Ishikawa (cell line): ENCODE measurements at regions not wholly inside any gene's neighbourhood (a gene's known extent, or its start where the extent isn't known, plus 50 kb on each side); places are given as distances from the start of the nearest gene placed in this dataset.

Experiments used
- CEBPB ChIP-seq: IDR thresholded peaks from 2 replicates; pipeline ENCODE4 v1.6.1; 2012
- CREB1 ChIP-seq: IDR thresholded peaks from 2 replicates; pipeline ENCODE4 v1.6.1; 2012; ENCODE audit warnings: low read depth
- EGR1 ChIP-seq: IDR thresholded peaks from 2 replicates; pipeline ENCODE4 v1.6.1; 2012
- EP300 ChIP-seq: IDR thresholded peaks from 2 replicates; pipeline ENCODE4 v1.6.1; 2012; ENCODE audit warnings: borderline replicate concordance
- FOXM1 ChIP-seq: IDR thresholded peaks from 2 replicates; pipeline ENCODE4 v1.6.1; 2012; ENCODE audit warnings: low read depth, borderline replicate concordance
- MAX ChIP-seq: IDR thresholded peaks from 2 replicates; pipeline ENCODE4 v1.6.1; 2012
- NFIC ChIP-seq: IDR thresholded peaks from 2 replicates; pipeline ENCODE4 v1.6.1; 2012
- RAD21 ChIP-seq: IDR thresholded peaks from 2 replicates; pipeline ENCODE4 v1.6.1; 2012; ENCODE audit warnings: low read depth
- TAF1 ChIP-seq: IDR thresholded peaks from 2 replicates; pipeline ENCODE4 v1.6.1; 2012; ENCODE audit warnings: low read depth, mild to moderate bottlenecking
- TCF12 ChIP-seq: IDR thresholded peaks from 2 replicates; pipeline ENCODE4 v1.6.1; 2012; ENCODE audit warnings: low read depth
- TEAD4 ChIP-seq: IDR thresholded peaks from 2 replicates; pipeline ENCODE4 v1.6.1; 2012
- YY1 ChIP-seq: IDR thresholded peaks from 2 replicates; pipeline ENCODE4 v1.6.1; 2012; ENCODE audit warnings: low read depth
- ZBTB7A ChIP-seq: IDR thresholded peaks from 2 replicates; pipeline ENCODE4 v1.6.1; 2012; ENCODE audit warnings: low read depth
- TF ChIP-seq, protein P1 (sequence below): IDR thresholded peaks from 2 replicates; pipeline ENCODE4 v1.6.1; 2012
- TF ChIP-seq, protein P2 (sequence below): IDR thresholded peaks from 2 replicates; pipeline ENCODE4 v1.6.1; 2012; ENCODE audit warnings: low read depth, mild to moderate bottlenecking

DNA sequence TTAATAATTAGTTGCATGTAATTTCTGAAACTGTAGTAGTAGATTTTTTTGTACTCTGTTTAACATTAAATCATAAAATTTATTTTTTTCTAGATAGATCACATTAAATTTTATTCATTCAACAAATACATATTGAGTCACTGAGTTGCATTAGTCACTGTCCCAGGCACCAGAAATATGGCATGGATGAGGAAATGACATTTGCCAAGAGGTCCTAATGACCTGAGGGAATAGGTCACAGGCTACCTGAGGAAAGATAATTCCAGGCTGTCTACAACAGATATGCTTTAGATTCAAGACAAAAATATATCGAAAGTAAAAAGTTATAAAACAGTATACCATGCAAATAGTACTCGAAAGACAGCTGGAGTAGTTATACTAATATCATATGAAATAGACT, 852.4 kb upstream of the ACVR2A start:
- TF ChIP-seq TEAD4 (no peak), NFIC (no peak), EP300 (no peak), RAD21 (no peak), ZBTB7A (no peak), MAX (no peak), TCF12 (no peak), CEBPB (no peak)
- TF ChIP-seq, protein P1, sequence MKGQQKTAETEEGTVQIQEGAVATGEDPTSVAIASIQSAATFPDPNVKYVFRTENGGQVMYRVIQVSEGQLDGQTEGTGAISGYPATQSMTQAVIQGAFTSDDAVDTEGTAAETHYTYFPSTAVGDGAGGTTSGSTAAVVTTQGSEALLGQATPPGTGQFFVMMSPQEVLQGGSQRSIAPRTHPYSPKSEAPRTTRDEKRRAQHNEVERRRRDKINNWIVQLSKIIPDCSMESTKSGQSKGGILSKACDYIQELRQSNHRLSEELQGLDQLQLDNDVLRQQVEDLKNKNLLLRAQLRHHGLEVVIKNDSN, result no peak

DNA sequence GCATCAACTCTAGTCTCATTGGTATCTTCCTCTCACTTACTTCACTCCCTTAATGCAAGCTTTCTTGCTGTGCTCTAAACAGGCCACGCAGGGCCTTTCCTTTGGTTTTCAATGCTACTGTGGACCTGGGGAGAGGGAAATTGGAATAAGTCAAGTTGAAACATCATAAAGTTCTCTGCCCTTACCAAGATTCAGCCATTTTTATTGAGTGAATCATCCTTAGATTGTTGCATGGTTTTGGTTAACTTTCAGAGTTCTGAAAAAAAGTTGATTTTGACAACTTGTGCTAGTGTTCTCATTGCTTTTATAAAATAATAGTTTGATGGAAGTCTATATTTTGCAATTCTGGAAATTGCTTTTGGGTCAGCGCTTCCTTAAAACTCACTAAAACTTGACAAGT, 852.8 kb upstream of the ACVR2A start:
- TF ChIP-seq MAX, result no peak
- TF ChIP-seq EP300, result no peak
- no peak for TF ChIP-seq NFIC
- no peak for TF ChIP-seq YY1

DNA sequence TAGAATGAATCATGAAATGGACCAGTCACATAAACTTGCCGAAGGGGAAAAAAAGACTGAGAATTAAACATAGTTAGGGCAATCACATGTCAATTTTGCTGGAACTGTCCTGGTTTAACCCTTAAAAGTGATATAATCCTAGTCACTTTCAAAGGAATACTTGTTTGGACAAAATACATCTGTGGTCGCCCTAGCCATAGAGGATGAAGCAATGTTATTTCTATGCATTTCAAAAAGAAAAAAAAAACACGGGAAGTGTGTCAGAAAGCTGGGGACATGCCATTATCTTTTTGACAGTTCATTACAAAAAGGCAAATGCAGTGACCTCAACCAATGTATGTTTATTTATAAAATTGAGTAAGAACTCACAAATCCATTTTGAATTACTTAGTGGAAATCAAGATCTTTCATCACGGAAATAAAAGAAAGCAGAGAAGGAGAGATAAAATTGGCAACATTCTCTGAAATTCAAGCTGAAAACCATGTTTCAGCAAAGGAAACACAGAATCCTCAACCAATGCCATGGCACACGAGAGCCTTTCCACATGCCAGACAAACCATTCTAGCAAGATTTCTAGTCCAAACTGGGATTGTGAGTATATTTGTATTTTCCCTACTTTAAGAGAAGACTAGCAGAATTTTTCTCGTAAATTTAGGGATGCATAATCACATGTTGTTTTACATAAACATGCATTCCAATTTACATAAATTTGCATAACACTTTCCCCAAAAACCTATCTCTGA, 854.3 kb upstream of the ACVR2A start:
- TF ChIP-seq, protein P2, sequence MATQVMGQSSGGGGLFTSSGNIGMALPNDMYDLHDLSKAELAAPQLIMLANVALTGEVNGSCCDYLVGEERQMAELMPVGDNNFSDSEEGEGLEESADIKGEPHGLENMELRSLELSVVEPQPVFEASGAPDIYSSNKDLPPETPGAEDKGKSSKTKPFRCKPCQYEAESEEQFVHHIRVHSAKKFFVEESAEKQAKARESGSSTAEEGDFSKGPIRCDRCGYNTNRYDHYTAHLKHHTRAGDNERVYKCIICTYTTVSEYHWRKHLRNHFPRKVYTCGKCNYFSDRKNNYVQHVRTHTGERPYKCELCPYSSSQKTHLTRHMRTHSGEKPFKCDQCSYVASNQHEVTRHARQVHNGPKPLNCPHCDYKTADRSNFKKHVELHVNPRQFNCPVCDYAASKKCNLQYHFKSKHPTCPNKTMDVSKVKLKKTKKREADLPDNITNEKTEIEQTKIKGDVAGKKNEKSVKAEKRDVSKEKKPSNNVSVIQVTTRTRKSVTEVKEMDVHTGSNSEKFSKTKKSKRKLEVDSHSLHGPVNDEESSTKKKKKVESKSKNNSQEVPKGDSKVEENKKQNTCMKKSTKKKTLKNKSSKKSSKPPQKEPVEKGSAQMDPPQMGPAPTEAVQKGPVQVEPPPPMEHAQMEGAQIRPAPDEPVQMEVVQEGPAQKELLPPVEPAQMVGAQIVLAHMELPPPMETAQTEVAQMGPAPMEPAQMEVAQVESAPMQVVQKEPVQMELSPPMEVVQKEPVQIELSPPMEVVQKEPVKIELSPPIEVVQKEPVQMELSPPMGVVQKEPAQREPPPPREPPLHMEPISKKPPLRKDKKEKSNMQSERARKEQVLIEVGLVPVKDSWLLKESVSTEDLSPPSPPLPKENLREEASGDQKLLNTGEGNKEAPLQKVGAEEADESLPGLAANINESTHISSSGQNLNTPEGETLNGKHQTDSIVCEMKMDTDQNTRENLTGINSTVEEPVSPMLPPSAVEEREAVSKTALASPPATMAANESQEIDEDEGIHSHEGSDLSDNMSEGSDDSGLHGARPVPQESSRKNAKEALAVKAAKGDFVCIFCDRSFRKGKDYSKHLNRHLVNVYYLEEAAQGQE, result no peak
- TF ChIP-seq RAD21, result no peak
- no peak for TF ChIP-seq TCF12

DNA sequence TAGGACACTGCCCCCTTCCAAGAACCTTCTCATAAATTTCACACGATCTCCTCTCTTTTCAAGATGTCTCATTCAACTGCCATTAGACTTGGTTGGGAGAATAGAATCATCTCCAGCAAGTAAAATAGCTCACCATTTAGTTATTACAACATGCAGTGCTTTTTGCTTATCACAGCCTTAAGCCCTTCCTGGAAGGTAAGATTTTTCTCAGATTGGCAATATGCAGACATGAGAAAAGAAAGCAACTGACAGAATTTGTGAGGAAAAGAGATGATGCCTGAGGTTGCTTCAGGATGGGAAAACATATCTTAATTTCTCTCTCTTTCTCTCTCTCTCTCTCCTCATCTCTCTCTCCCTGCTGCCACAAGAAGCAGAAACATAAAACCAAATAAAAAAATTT, 855.1 kb upstream of the ACVR2A start:
- no peak for TF ChIP-seq RAD21
- TF ChIP-seq, protein P1, result no peak
- no peak for TF ChIP-seq NFIC
- no peak for TF ChIP-seq TAF1
- TF ChIP-seq EGR1, result no peak
- no peak for TF ChIP-seq TCF12
- TF ChIP-seq EP300, result no peak
- TF ChIP-seq ZBTB7A, result no peak
- TF ChIP-seq YY1, result no peak
- no peak for TF ChIP-seq FOXM1
- no peak for TF ChIP-seq TEAD4
- no peak for TF ChIP-seq CREB1
- TF ChIP-seq, protein P2, result no peak
- TF ChIP-seq CEBPB, result no peak

- no peak for TF ChIP-seq CREB1
- no peak for TF ChIP-seq NFIC
- TF ChIP-seq TCF12, result no peak
- no peak for TF ChIP-seq ZBTB7A
- no peak for TF ChIP-seq EP300
- TF ChIP-seq TAF1, result no peak
- TF ChIP-seq RAD21, result no peak
- TF ChIP-seq CEBPB, result no peak
- TF ChIP-seq, protein P2, result no peak
- TF ChIP-seq FOXM1, result no peak
- no peak for TF ChIP-seq YY1
- TF ChIP-seq, protein P1, result no peak
- TF ChIP-seq TEAD4, result no peak
- no peak for TF ChIP-seq MAX
- no peak for TF ChIP-seq EGR1
Observed at GRCh38 chr2:146987996-146988395, 856.8 kb upstream of the ACVR2A start.
